ENCODE measurements at regions not wholly inside any gene's neighbourhood (a gene's known extent, or its start where the extent isn't known, plus 50 kb on each side); places are given as distances from the start of the nearest gene placed in this dataset.

DNA sequence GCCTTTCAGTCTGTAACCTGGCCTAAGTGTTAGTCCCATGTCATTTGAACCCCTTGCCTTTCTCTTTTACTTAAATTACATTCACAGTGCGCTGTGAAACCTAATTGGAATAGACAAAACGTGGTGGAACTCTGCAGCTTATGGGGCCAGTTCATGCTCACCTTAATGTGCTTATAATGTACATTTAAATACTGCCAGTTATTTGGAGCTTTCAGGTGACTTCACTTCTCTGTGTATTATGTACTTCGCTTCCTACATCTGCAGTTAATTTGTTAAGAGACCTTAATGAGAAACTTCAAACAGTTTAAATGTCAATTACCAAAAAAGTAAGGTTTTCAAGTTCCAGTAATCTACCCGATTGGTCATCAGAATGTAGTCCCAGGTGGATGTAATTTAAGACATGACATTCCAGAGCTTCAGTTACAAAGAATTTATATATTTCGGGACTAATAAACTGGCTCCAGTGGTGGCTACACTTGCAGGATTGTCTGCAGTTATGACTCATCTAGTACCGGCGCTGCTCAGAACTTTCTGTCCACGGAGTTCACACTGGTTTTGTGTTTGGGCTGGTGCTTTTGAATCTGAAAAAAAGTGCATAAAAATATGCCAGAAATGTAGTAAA is 125.3 kb downstream of the TM9SF2 start:
- no peaks in the 10 kb centered on the region; the same call in 1 of the 2 replicates for H3K36me3 Mint-ChIP-seq
- TF ChIP-seq TCF7 (CRISPR knock-in tag; IDR thresholded peaks at IDR 0.05; ENCODE audit: low read depth) (no peak), ZNF219 (CRISPR knock-in tag; IDR thresholded peaks at IDR 0.05; ENCODE audit: borderline replicate concordance) (no peak), FOXJ3 (CRISPR knock-in tag; IDR thresholded peaks at IDR 0.05; ENCODE audit: borderline replicate concordance) (no peak), NFYB (CRISPR knock-in tag; conservative IDR thresholded peaks at IDR 0.05; ENCODE audit: low read depth) (no peak), ATF1 (CRISPR knock-in tag; IDR thresholded peaks at IDR 0.05) (no peak), ZNF121 (CRISPR knock-in tag; IDR thresholded peaks at IDR 0.05) (no peak)
- TF ChIP-seq, protein P1, sequence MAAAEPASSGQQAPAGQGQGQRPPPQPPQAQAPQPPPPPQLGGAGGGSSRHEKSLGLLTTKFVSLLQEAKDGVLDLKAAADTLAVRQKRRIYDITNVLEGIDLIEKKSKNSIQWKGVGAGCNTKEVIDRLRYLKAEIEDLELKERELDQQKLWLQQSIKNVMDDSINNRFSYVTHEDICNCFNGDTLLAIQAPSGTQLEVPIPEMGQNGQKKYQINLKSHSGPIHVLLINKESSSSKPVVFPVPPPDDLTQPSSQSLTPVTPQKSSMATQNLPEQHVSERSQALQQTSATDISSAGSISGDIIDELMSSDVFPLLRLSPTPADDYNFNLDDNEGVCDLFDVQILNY (CRISPR knock-in tag; IDR thresholded peaks at IDR 0.05) = no peak
- TF ChIP-seq, protein P2, sequence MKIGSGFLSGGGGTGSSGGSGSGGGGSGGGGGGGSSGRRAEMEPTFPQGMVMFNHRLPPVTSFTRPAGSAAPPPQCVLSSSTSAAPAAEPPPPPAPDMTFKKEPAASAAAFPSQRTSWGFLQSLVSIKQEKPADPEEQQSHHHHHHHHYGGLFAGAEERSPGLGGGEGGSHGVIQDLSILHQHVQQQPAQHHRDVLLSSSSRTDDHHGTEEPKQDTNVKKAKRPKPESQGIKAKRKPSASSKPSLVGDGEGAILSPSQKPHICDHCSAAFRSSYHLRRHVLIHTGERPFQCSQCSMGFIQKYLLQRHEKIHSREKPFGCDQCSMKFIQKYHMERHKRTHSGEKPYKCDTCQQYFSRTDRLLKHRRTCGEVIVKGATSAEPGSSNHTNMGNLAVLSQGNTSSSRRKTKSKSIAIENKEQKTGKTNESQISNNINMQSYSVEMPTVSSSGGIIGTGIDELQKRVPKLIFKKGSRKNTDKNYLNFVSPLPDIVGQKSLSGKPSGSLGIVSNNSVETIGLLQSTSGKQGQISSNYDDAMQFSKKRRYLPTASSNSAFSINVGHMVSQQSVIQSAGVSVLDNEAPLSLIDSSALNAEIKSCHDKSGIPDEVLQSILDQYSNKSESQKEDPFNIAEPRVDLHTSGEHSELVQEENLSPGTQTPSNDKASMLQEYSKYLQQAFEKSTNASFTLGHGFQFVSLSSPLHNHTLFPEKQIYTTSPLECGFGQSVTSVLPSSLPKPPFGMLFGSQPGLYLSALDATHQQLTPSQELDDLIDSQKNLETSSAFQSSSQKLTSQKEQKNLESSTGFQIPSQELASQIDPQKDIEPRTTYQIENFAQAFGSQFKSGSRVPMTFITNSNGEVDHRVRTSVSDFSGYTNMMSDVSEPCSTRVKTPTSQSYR (CRISPR knock-in tag; IDR thresholded peaks at IDR 0.05) = no peak
- TF ChIP-seq, protein P3, sequence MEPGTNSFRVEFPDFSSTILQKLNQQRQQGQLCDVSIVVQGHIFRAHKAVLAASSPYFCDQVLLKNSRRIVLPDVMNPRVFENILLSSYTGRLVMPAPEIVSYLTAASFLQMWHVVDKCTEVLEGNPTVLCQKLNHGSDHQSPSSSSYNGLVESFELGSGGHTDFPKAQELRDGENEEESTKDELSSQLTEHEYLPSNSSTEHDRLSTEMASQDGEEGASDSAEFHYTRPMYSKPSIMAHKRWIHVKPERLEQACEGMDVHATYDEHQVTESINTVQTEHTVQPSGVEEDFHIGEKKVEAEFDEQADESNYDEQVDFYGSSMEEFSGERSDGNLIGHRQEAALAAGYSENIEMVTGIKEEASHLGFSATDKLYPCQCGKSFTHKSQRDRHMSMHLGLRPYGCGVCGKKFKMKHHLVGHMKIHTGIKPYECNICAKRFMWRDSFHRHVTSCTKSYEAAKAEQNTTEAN (CRISPR knock-in tag; IDR thresholded peaks at IDR 0.05) = no peak
- CTCF ChIA-PET = no interaction called here
- H3K4me1 Mint-ChIP-seq = peaks cover 54% of the 10 kb centered on the region
- DNase-seq (ENCODE audit: low spot score) = no peak
- H3K4me3 Mint-ChIP-seq = no peak overlapping the region
- H3K27ac Mint-ChIP-seq = peak overlapping the region; percentile 23; the same call in 1 of the 2 replicates
- H3K27me3 Mint-ChIP-seq (ENCODE audit: low read depth) = no peaks in the 10 kb centered on the region; the same call in 1 of the 2 replicates
- 0 out of 2 replicates have a peak, but pooled peaks cover 3% of the 10 kb centered on the region for H3K9me3 Mint-ChIP-seq
- POLR2A ChIA-PET = no interaction called here
- no peak for ATAC-seq

DNA sequence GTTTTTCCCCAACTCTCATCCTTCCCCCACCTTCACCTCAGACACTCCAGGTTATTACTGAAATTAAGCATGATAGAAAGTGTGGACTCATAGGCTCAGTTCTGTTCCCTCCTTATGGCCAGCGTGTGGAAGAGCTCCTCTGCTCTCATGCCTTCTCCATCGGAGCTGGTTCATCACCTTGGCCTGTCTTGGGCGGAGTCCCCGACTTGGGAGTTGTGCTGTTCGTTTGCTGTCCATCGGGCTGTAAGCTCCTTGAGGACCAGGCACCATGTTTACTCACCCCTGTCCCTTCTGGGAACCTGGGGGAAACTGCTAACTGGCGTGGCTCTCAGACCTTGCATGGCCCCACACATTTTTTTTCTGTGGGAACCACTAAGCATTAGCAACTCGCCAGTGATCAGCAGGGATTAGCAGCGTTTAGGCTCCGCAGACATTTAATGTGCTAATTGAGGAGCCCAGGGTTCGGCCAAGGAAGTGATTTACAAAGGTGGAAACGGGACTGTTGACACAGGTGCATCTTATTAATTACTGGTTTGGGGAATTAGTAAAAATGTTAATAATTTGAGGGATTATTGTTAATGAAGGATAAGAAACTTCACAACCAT is 123.8 kb downstream of the TM9SF2 start:
- peaks cover 54% of the 10 kb centered on the region for H3K4me1 Mint-ChIP-seq
- CTCF ChIA-PET = interaction anchor here (0.6 to 1.4 kb wide), 5 partner anchors 24 to 611 kb away, joined by 3 to 5 read pairs (median 4); no protein-coding TSS in a partner anchor
- no peak for DNase-seq (ENCODE audit: low spot score)
- POLR2A ChIA-PET = interaction anchor here (0.8 kb wide), 1 partner anchor 425 kb away, joined by 3 read pairs; the partner anchor contains the start of gene UBAC2
- H3K27me3 Mint-ChIP-seq (ENCODE audit: low read depth) = no peaks in the 10 kb centered on the region; the same call in 1 of the 2 replicates
- ATAC-seq = peak; percentile 60
- no peak overlapping the region for H3K4me3 Mint-ChIP-seq
- TF ChIP-seq ETV6 (CRISPR knock-in tag; IDR thresholded peaks at IDR 0.05) (0 out of 2 replicates have a peak, but pooled peaks have one; percentile 39), NR3C1 (CRISPR knock-in tag; conservative IDR thresholded peaks at IDR 0.05; ENCODE audit: low read depth) (0 out of 2 replicates have a peak, but pooled peaks have one; percentile 26)
- TF ChIP-seq, protein P4, sequence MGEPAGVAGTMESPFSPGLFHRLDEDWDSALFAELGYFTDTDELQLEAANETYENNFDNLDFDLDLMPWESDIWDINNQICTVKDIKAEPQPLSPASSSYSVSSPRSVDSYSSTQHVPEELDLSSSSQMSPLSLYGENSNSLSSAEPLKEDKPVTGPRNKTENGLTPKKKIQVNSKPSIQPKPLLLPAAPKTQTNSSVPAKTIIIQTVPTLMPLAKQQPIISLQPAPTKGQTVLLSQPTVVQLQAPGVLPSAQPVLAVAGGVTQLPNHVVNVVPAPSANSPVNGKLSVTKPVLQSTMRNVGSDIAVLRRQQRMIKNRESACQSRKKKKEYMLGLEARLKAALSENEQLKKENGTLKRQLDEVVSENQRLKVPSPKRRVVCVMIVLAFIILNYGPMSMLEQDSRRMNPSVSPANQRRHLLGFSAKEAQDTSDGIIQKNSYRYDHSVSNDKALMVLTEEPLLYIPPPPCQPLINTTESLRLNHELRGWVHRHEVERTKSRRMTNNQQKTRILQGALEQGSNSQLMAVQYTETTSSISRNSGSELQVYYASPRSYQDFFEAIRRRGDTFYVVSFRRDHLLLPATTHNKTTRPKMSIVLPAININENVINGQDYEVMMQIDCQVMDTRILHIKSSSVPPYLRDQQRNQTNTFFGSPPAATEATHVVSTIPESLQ (CRISPR knock-in tag; IDR thresholded peaks at IDR 0.05) = no peak
- TF ChIP-seq, protein P5, sequence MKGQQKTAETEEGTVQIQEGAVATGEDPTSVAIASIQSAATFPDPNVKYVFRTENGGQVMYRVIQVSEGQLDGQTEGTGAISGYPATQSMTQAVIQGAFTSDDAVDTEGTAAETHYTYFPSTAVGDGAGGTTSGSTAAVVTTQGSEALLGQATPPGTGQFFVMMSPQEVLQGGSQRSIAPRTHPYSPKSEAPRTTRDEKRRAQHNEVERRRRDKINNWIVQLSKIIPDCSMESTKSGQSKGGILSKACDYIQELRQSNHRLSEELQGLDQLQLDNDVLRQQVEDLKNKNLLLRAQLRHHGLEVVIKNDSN (CRISPR knock-in tag; IDR thresholded peaks at IDR 0.05) = no peak
- H3K36me3 Mint-ChIP-seq = no peaks in the 10 kb centered on the region; the same call in 1 of the 2 replicates
- peak overlapping the region; percentile 77 for H3K27ac Mint-ChIP-seq
- H3K9me3 Mint-ChIP-seq = 0 out of 2 replicates have a peak, but pooled peaks cover 3% of the 10 kb centered on the region
